ENCODE measurements at regions not wholly inside any gene's neighbourhood (a gene's known extent, or its start where the extent isn't known, plus 50 kb on each side); places are given as distances from the start of the nearest gene placed in this dataset.

- TF ChIP-seq ZNF462 (CRISPR knock-in tag; IDR thresholded peaks at IDR 0.05) (no peak), NANOG (IDR thresholded peaks at IDR 0.05; ENCODE audit: borderline replicate concordance) (no peak), ETS1 (IDR thresholded peaks at IDR 0.05) (no peak)
These were observed 94.6 kb upstream of the LGALSL start (continued) for GRCh38 chr2:64359171-64359891.

DNA sequence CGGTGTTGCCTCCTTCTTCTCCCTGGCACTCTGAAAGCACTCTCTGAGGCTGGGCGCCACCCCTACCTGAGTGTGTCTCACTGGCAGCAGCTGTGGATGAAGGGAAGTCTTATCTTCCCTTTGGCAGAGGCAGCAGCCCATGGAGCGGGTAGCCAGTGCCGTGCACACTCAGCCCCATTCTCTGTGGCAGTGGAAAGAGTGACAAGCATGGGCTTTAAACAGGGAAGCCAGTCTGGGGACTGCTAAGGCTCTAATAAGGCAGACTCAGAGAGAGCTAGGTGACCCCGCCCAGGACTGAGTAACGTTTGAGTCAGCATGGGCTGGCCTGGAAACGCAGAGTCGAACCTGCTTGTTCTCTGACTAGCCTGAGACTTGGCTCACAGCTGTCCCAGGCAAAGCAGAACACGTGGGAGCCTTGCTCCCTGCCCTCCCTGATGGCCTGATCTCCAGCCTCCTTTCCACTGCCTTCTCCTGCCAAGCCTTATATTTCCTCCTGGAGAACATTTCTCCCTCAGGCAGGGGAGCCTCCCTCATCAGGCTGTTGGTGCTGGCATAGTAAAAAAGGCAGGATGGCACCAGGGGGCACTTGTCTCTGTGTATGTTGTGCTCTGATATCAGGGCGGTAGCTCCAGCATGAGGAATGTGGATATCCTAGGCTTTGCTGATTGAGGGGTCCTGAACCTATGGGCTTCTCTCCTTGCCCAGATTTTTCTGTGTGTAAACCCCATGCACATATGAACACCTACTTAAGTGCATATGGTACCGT is 93.9 kb upstream of the LGALSL start:
- H3K4me2 ChIP-seq: 0 out of 2 replicates have a peak overlapping the region, but pooled peaks have one; percentile 53
- H3K9me2 ChIP-seq (ENCODE audit: insufficient read depth): 0 out of 2 replicates have a peak, but pooled peaks cover 2% of the 10 kb centered on the region
- Mint-ChIP-seq H3K4me1 (peaks cover 30% of the 10 kb centered on the region), H3K27ac (0 out of 2 replicates have a peak overlapping the region, but pooled peaks have one; percentile 54), H3K36me3 (ENCODE audit: low read depth) (no peaks in the 10 kb centered on the region), H3K4me3 (no peak overlapping the region), H3K27me3 (ENCODE audit: insufficient read depth, low read depth, poor library complexity) (peaks cover 5% of the 10 kb centered on the region), H3K9me3 (no peaks in the 10 kb centered on the region)
- H4K20me1 ChIP-seq (replicated peaks; ENCODE audit: insufficient read depth): no peaks in the 10 kb centered on the region
- no peaks in the 10 kb centered on the region for H3K36me3 ChIP-seq (ENCODE audit: insufficient read depth)
- H3F3A ChIP-seq (replicated peaks; ENCODE audit: low read depth): 0 out of 2 replicates have a peak, but pooled peaks cover 2% of the 10 kb centered on the region
- DNase-seq (ENCODE audit: low spot score) (peak; percentile 34), ATAC-seq (peak; percentile 57)
- no peaks in the 10 kb centered on the region for H3K79me2 ChIP-seq (replicated peaks; ENCODE audit: insufficient read depth)
- peaks cover 10% of the 10 kb centered on the region for H3K4me1 ChIP-seq (ENCODE audit: insufficient read depth)
- no peak overlapping the region for H3K27ac ChIP-seq (ENCODE audit: low read depth)
- no peaks in the 10 kb centered on the region for H3K27me3 ChIP-seq (ENCODE audit: insufficient read depth)
- H2AFZ ChIP-seq: peak overlapping the region; percentile 83
- H3K4me3 ChIP-seq: no peak overlapping the region
- TF ChIP-seq ZNF331 (CRISPR knock-in tag; IDR thresholded peaks at IDR 0.05; ENCODE audit: low read depth) (no peak), STAT1 (IDR thresholded peaks at IDR 0.05; ENCODE audit: unreplicated experiment) (no peak), CREB1 (CRISPR knock-in tag; IDR thresholded peaks at IDR 0.05; ENCODE audit: low read depth) (no peak), REST (IDR thresholded peaks at IDR 0.05; ENCODE audit: unreplicated experiment) (no peak), ETS1 (IDR thresholded peaks at IDR 0.05) (no peak)

Data from GM23338 (cell line).